Cardiac septum (tissue), 1 donor: ENCODE measurements at regions not wholly inside any gene's neighbourhood (a gene's known extent, or its start where the extent isn't known, plus 50 kb on each side); places are given as distances from the start of the nearest gene placed in this dataset.
"Not testable (repeated sequence)": the region's sequence is repeated elsewhere in the genome, so short reads cannot be mapped to it uniquely, and the experiment has no call there.

Experiments
- DNase-seq: peaks from one replicate; pipeline ENCODE4 v3.0.0-alpha.2; 2020; ENCODE audit warnings: low spot score
- intact Hi-C: fragments of 100-400 bp; cut with DNase I; formaldehyde crosslinking; loops from one replicate; pipeline ENCODE4 v1.14.0; 2022
- donor health status: DM: no; HTN: no; CAD: no.

DNA sequence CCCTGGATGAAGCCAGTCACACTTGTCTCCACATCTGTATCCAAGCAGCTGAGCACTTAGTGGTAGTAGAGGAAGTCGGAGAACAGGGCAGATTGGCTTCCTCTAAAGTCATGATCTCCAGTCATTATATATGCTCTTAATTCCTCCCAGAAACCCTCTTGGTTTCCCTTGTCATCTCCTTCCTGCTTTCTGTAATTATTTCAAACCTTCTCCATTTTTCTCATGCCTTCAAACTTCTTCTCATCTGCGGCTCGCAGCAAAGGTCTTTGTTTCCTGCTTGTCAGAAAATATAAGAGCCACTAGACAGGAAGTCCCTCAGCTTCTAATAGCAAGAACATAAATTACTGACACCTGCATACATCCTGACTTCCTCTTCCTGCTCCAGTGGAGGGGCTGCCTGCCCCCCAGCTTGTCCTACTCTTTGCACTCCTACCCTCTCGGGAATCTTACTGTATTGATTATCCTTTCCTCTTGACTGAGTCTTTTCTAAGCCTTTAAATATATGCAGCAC lies 124.6 kb upstream of the NGF start:
- DNase-seq, result no peak
- intact Hi-C loops, result loop anchor here (5.0 kb wide), 1 partner anchor 100 kb away; no protein-coding TSS in a partner anchor

GRCh38 chr1:115461526-115461925 lies 123.5 kb upstream of the NGF start:
- intact Hi-C loops, result loop anchor here (5.0 kb wide), 1 partner anchor 99 kb away; no protein-coding TSS in a partner anchor
- DNase-seq, result no peak

- DNase-seq, result no peak
- intact Hi-C loops, result loop anchor here (5.0 kb wide), 1 partner anchor 207 kb away; no protein-coding TSS in a partner anchor
Measured at GRCh38 chr1:115459161-115459560, 121.1 kb upstream of the NGF start.

DNA sequence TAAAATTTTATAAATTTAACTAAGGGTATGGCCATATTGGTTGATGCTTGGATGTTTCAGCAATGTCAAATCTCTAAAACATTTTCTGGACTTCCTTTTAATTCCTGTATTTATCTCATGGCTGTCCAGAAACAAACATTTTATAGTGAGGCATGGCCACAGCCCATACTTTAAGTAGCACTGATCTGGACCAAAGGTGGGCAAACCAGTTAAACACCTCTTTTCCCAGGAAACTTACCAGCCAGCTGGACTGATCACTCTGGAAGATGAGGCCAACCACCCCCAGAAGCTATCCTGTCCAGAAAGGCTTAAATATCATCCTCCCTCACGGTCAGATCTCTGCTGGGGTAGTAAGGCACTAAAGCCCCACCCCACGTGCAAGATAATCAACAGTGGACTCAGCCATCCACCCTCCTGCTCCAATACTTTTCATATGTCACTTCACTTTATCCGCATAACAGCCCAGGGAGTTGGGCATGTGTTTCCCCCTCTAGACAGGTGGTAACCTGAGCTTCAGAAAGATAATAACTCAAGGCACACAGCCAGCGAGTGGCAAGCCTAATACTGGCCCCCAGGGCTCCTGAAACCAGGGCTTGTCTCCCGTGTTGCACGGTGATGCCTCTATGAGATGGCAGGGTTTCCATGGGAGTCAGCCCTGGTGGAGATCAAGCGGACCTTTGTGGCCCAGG lies 120.5 kb upstream of the NGF start:
- intact Hi-C loops, result loop anchor here (5.0 kb wide), 1 partner anchor 206 kb away; no protein-coding TSS in a partner anchor
- DNase-seq, result no peak

DNA sequence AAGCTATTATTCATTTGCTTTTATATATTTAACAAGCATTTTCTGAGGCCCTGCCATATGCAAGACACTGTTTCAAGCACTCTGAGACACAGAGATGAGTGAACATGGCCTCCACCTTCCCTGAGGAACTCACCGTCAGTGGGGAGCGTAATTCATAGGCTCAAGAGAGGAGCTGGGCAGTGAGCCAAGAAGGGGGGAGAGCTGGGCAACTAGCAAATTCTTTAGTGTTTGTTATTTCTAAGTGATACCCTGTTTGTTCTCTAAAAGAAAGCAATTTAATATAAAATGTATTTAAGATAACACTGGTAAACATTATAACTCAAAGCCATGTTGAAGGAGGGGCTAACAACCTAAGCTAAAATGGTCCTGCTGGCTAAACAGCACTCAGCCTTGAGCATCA lies 119.2 kb upstream of the NGF start:
- no peak for DNase-seq
- intact Hi-C loops, result loop anchor here (5.0 kb wide), 1 partner anchor 205 kb away; no protein-coding TSS in a partner anchor

DNA sequence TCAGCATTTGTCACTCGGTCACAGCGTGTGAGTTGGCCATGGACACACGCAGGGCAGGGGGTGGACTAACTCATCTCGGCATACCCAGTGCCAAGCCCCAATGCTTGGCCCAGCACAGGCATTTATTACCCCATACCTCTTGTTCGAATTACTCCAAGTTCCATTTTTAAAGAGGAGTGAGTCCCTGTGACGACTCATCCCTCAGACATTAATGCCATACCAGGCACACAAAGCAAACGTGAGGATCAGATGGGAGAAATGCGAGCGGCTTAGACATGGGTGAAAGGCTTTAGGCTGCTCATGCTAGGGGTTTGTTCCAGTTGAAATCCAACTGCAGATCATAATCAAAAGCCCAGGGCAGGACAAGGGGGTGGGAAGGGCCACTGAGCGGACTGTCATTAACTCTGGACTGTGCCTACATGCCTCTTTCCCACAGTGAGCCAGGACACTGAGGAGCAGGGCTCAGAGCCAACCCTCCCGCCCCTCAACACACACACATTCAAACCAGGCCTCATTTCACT lies 118.5 kb upstream of the NGF start:
- no peak for DNase-seq
- intact Hi-C loops, result loop anchor here (5.0 kb wide), 1 partner anchor 204 kb away; no protein-coding TSS in a partner anchor

- intact Hi-C loops, result loop anchor here (5.0 kb wide), 1 partner anchor 203 kb away; no protein-coding TSS in a partner anchor
- DNase-seq, result no peak
Measured at GRCh38 chr1:115454837-115455511, 116.9 kb upstream of the NGF start.

DNA sequence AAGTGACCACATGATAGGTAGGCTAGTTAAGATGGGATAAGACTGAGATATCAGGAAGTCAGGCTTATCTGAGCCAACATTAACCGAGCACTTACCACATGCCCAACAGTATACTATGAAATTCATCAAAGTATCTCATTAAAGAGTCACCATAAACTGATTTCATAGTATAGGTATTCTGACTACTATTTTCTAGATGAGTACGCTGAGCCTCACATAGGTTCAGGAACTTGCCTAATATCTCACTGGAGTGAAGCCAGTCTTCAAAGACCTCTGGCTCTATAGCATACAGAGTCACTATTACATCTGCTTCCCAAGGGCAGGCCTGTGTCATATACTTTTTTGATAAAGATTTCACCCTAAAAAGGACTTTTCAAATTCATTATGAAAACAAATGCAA lies 115.6 kb upstream of the NGF start:
- intact Hi-C loops, result no loop called here

DNA sequence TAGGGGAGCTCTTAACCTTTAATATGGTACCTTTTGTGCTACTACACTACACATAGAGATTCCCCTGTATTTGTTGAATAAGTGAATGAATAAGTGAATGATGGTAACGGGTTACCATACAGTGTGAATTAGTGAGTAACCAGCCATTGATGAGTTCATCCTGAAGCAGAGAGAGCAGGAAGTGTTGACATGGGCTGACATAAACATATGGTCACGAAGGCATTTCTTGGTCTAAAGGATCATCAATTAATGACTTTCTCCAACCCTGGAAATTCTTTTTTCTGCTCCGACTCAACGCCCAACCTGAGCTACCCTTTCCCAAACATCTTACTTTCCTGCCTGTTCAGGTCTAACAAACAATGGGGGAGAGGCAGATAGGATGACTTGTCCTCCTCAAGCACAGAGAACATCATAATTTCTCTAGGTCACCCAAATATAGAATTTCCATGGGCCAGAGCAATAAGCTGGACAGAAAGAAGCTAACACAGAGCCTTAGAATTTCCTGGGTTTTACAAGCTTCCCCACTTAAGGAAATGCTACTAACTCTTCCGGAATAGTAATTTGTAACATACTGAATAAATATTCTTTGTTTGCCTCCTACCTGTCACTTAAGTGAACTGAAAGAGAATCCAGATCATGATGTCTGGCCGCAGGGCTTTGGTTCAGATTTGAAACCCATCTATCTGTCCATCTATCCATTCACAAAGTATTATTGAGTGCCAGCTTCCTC lies 114.7 kb upstream of the NGF start:
- DNase-seq, result no peak
- intact Hi-C loops, result no loop called here

More for the DNA sequence above, 115.6 kb upstream of the NGF start:
- no peak for DNase-seq

DNA sequence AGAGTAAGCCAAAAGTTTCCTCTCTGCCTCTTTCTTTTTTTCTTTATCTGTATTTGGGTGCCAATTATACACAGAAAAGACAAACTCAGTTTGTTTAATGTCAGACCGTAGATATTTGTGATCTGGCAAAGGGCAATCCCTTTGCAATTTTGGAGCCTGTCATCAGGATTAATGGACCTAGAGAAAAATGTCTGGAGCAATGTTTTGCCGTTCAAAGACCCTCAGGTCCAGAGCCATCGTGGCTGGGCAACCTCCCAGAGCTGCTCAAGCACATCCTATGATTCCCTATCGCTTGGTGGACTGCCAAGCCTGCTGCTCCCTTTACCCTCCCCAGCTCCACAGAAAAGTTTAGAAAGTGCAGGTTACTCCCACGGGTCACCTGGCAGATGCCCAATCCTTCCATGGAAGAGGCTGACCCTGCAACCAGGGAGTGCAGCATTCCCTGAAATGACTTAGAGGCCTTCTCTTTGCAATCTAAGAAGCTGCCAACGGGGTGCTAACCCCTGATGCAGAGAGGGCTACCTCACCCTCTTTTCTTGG lies 112.5 kb upstream of the NGF start:
- intact Hi-C loops, result no loop called here
- no peak for DNase-seq

- DNase-seq, result no peak
- intact Hi-C loops, result no loop called here
Measured at GRCh38 chr1:115448282-115449044, 110.4 kb upstream of the NGF start.

GRCh38 chr1:115447672-115448071 lies 109.6 kb upstream of the NGF start:
- intact Hi-C loops, result no loop called here
- no peak for DNase-seq

- intact Hi-C loops, result no loop called here
- DNase-seq, result no peak
Measured at GRCh38 chr1:115445090-115445489, 107.0 kb upstream of the NGF start.

DNA sequence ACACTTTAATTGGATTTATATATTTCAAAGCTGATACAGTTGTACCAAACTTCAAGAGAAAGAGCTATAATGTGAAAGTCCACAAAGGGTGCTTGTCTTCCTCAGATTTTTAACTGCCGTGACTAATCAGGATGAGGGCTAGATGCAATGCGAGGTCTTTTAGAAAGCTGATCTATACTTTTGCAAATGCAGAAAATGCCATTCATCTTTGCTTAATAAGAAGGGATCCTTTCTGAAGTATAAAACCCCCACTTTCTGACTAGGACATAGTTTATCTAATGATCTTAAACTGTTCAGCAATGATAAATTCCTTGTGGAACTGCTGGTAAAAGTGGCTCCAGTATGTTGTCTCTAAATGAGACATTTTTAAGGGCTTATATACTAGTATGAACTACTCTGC lies 102.7 kb upstream of the NGF start:
- no peak for DNase-seq

DNA sequence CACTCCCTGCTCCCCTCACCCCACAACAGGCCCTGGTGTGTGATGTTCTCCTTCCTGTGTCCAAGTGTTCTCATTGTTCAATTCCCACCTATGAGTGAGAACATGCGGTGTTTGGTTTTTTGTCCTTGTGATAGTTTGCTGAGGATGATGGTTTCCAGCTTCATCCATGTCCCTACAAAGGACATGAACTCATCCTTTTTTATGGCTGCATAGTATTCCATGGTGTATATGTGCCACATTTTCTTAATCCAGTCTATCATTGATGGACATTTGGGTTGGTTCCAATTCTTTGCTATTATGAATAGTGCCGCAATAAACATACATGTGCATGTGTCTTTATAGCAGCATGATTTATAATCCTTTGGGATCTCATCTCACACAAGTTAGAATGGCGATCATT lies 101.5 kb upstream of the NGF start:
- DNase-seq, intact Hi-C loops: not testable (repeated sequence)

More for the DNA sequence above, 102.7 kb upstream of the NGF start:
- intact Hi-C loops, result no loop called here

DNA sequence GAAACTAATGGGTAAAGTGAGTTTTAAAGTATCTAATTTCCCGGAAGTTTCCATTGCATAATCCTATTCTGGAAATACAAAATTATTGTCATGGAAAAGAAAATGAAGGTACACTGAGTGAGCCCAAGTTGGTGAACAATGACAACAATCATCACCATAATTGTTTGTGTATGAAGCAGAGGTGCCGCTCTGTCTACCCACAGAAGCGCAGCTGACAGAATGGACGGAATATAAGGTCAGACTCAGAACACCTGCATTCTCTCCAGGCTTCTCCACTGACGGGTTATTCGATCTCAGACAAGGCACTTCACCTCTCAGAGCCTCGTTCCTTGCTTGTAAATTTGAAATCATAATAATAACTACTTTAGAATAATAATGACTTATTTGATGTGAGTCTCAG lies 99.1 kb upstream of the NGF start:
- DNase-seq, result no peak
- intact Hi-C loops, result no loop called here

DNA sequence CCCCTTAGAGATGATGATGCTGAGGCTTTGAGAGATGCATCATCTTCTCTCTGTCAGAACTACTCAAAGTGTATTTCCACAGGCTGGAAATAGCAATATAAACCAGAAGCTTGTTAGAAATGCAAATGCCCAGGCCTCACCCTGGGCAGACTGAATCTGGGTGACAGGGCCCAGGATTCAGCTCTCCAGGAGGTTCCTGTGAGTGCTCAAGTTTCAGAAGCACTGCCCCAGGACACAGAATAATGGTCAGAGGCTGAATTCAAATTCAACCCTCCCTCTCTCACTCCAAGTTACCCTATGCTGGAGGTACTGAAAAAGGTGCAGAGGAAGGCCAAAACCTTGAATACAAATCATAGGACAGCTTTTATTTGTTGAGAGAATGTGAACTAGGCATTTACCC lies 98.5 kb upstream of the NGF start:
- intact Hi-C loops, result no loop called here
- no peak for DNase-seq

- intact Hi-C loops, result no loop called here
- DNase-seq, result no peak
Measured at GRCh38 chr1:115433483-115433882, 95.4 kb upstream of the NGF start.

- DNase-seq, result no peak
- intact Hi-C loops, result no loop called here
Measured at GRCh38 chr1:115432061-115432460, 94.0 kb upstream of the NGF start.
